ENCODE measurements at regions not wholly inside any gene's neighbourhood (a gene's known extent, or its start where the extent isn't known, plus 50 kb on each side); places are given as distances from the start of the nearest gene placed in this dataset.
A peak's percentile ranks its signal among the peaks of the same experiment; 100 is the strongest.

DNA sequence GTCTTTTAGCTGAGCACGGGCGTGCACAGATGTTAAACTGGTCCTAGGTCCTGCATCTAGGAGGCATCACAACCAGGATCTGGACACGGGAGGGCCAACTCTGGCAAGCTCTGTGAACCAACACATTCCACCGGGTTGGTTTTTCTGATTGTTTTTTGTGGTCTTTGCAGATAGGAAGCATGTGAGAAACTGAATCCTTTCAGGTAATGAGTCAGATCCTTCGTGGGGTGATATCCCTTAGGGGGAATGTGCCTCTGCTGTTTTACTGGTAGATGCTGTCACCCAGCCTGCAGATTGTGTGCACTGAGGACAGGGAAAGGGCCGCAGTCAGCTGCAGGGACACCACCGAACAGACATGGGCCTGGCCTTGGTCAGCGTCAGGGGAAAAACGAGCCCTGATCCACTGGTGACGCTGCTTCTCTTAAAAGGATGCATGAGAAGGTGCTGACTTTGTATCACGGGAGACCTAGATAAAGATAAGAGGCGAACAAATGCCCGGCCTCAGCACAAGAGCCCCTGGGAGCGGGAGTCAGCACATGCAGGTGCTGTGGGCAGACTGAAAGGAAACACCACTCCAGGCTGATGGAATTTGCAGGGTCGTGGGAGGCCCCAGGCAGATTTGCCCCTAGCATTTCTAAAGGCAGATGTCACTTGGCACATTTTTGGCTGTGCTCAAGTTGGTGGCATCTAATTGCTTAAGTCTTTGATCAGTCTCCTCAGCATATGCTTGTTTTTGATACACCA is 51.1 kb downstream of the DOP1B start:
- no peaks in the 10 kb centered on the region for H3K27me3 ChIP-seq (ENCODE audit: control insufficient read depth, insufficient read depth, low read length)
- peak overlapping the region; percentile 52 for H3K27ac ChIP-seq (ENCODE audit: low read depth, low read length)
- no peaks in the 10 kb centered on the region; the same call in 1 of the 2 replicates for H3K9me3 ChIP-seq (ENCODE audit: control insufficient read depth, insufficient read depth, low read length)
- POLR2A ChIA-PET, result interaction anchor here (0.7 to 1.2 kb wide), 2 partner anchors 16 to 112 kb away, joined by 3 to 7 read pairs; partner anchors contain the start of gene MORC3
- no peak for DNase-seq (ENCODE audit: low read depth, low spot score)
- no peak overlapping the region for H3K4me3 ChIP-seq (ENCODE audit: low read depth, low read length)
- CTCF ChIA-PET, result interaction anchor here (0.9 kb wide), 1 partner anchor 66 kb away, joined by 3 read pairs; no protein-coding TSS in a partner anchor
- TF ChIP-seq CTCF (IDR thresholded peaks at IDR 0.05; ENCODE audit: low read depth, low read length), result no peak

GRCh38 chr21:36208326-36209013 is 51.8 kb downstream of the DOP1B start:
- no peak for DNase-seq (ENCODE audit: low read depth, low spot score)
- peak overlapping the region; percentile 52 for H3K27ac ChIP-seq (ENCODE audit: low read depth, low read length)
- CTCF ChIA-PET, result no interaction called here
- H3K27me3 ChIP-seq (ENCODE audit: control insufficient read depth, insufficient read depth, low read length), result no peaks in the 10 kb centered on the region
- POLR2A ChIA-PET, result no interaction called here
- H3K4me3 ChIP-seq (ENCODE audit: low read depth, low read length), result no peak overlapping the region
- H3K9me3 ChIP-seq (ENCODE audit: control insufficient read depth, insufficient read depth, low read length), result no peaks in the 10 kb centered on the region; the same call in 1 of the 2 replicates
- no peak for TF ChIP-seq CTCF (IDR thresholded peaks at IDR 0.05; ENCODE audit: low read depth, low read length)

GRCh38 chr21:36209626-36210171 is 53.1 kb downstream of the DOP1B start:
- Histone ChIP-seq H3K4me3 (ENCODE audit: low read depth, low read length) (no peak overlapping the region), H3K27me3 (ENCODE audit: control insufficient read depth, insufficient read depth, low read length) (no peaks in the 10 kb centered on the region), H3K9me3 (ENCODE audit: control insufficient read depth, insufficient read depth, low read length) (no peaks in the 10 kb centered on the region; the same call in 1 of the 2 replicates), H3K27ac (ENCODE audit: low read depth, low read length) (peak overlapping the region; percentile 43)
- peak; percentile 56 for DNase-seq (ENCODE audit: low read depth, low spot score)
- POLR2A ChIA-PET, result no interaction called here
- CTCF ChIA-PET, result interaction anchor here (0.6 to 1.5 kb wide), 6 partner anchors 22 to 72 kb away, joined by 3 to 9 read pairs (median 3); no protein-coding TSS in a partner anchor
- peak; percentile 63 for TF ChIP-seq CTCF (IDR thresholded peaks at IDR 0.05; ENCODE audit: low read depth, low read length)

DNA sequence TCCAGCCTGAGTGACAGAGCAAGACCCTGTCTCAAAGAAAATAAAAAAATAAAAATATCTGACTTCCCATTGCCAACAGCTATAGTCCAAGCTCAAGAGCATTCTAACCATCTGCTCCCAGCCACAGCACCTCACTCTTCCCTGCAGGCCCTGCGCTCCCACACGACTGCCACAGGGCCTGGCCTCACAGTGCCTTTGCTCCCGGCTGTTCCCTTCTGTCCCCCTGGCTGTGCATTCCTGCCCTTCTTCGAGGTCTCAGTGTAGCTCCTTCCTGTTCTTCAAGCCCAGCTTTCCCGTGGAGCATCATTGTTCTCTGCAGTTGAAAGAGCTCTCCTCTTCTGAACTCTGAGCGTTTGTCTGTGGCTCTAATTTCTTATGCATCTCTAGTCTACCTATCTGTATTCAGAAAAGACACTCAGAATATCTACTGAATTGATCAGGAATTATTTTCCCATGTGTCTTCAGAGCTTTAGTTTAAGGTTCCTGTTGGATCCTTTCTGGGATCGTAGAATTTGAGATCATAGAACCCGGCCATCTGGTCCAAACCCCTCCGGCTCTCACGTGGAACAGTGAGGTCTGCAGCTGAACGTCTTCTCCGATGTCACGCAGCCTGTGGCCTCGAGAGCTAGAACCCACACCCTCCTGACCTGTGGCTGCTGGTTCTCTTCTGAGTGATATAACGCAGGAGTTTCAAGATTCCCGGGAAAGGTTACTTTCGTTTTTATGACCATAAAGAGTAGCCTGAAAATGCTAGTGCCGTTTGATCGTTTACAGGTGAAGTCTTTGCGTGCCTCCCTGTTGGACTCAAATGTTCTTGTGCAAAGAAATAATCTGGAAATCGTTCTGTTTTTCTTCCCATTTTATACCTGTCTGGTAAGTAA is 54.4 kb downstream of the DOP1B start:
- Histone ChIP-seq H3K9me3 (ENCODE audit: control insufficient read depth, insufficient read depth, low read length) (no peaks in the 10 kb centered on the region; the same call in 1 of the 2 replicates), H3K4me3 (ENCODE audit: low read depth, low read length) (no peak overlapping the region), H3K27me3 (ENCODE audit: control insufficient read depth, insufficient read depth, low read length) (no peaks in the 10 kb centered on the region), H3K27ac (ENCODE audit: low read depth, low read length) (peak overlapping the region; percentile 43)
- CTCF ChIA-PET, result interaction anchor here (0.7 to 1.1 kb wide), 3 partner anchors 49 to 111 kb away, joined by 3 to 5 read pairs (median 4); no protein-coding TSS in a partner anchor
- POLR2A ChIA-PET, result interaction anchor here (1.5 kb wide), 1 partner anchor 109 kb away, joined by 10 read pairs; the partner anchor contains the start of gene MORC3
- no peak for TF ChIP-seq CTCF (IDR thresholded peaks at IDR 0.05; ENCODE audit: low read depth, low read length)
- DNase-seq (ENCODE audit: low read depth, low spot score), result no peak
